HCT116 (cell line): ENCODE measurements at regions not wholly inside any gene's neighbourhood (a gene's known extent, or its start where the extent isn't known, plus 50 kb on each side); places are given as distances from the start of the nearest gene placed in this dataset.

ENCODE experiments used
- ATAC-seq: fragments of 200-7000 bp; cut with Tn5 transposase; 2 replicates; pipeline ENCODE4 v1.9.1; 2020; ENCODE audit warnings: mild to moderate bottlenecking, moderate library complexity
- BruUV-seq: library from RNA; stranded (reverse); fragments of 400-500 nt; replicated peaks from 2 replicates; lab custom pipeline; 2021; lab: Mats Ljungman, UMichigan
- CTCF ChIA-PET: fragments of 300-600 bp; sonication (Branson Sonifier 250); formaldehyde crosslinking; loops from one replicate; lab custom pipeline; 2021; ENCODE audit warnings: antibody characterized with exemption; lab: Charles Lee
- POLR2A ChIA-PET: fragments of 300-600, 350-600 bp; sonication (Branson Sonifier 250); formaldehyde crosslinking; loops from one replicate; lab custom pipeline; 2021; ENCODE audit warnings: antibody characterized with exemption; lab: Charles Lee
- RAD21 ChIA-PET, 2 experiments: fragments of 300-600 bp; sonication (Branson Sonifier 250); formaldehyde crosslinking; loops; one replicate each; lab custom pipeline; 2023; ENCODE audit warnings: low total read pairs in 2 of 2; ENCODE audit not compliant: uncharacterized antibody in 2 of 2, unreplicated experiment in 2 of 2, low non-redundant PET in 1 of 2; lab: Charles Lee
- DNase-seq: peaks from one replicate; pipeline ENCODE4 v3.0.0-alpha.2; 2010; ENCODE audit warnings: low read depth, low spot score
- H2AFZ ChIP-seq: fragments of 200-600 bp; shearing (Covaris generic), sonication (generic); 2 replicates; pipeline ENCODE4 v1.6.1; 2017; ENCODE audit warnings: low read depth, mixed run types, mixed read lengths, antibody characterized with exemption, low read length; ENCODE audit not compliant: poor library complexity, severe bottlenecking
- H3K27ac ChIP-seq: 2 replicates; pipeline ENCODE4 v1.5.1; 2012; ENCODE audit warnings: low read depth, low read length
- H3K27me3 ChIP-seq: fragments of 200-600 bp; sonication (generic); 2 replicates; pipeline ENCODE4 v1.6.1; 2016; ENCODE audit warnings: mixed run types, low read length, mixed read lengths; ENCODE audit not compliant: insufficient read depth
- H3K36me3 ChIP-seq, 2 experiments: fragments of 200-500 bp in 1 of 2; fragments of 200-600 bp in 1 of 2; sonication (Bioruptor generic) in 1 of 2; sonication (generic) in 1 of 2; 2 replicates each; pipeline versions ENCODE4 v1.5.1 to v1.6.1; 2014 to 2016; ENCODE audit warnings: low read length in 2 of 2, inconsistent platforms in 1 of 2, mixed read lengths in 1 of 2, mixed run types in 1 of 2; ENCODE audit not compliant: insufficient read depth in 2 of 2, control insufficient read depth in 1 of 2
- H3K4me1 ChIP-seq, 2 experiments: fragments of 200-600 bp in 1 of 2; sonication (generic) in 1 of 2; 2 replicates each; pipeline versions ENCODE4 v1.5.1 to v1.6.1; 2012 to 2017; ENCODE audit warnings: low read length in 2 of 2, inconsistent platforms in 1 of 2, mild to moderate bottlenecking in 1 of 2, mixed read lengths in 1 of 2, mixed run types in 1 of 2, moderate library complexity in 1 of 2; ENCODE audit not compliant: insufficient read depth in 2 of 2, control insufficient read depth in 1 of 2
- H3K4me2 ChIP-seq: fragments of 200-600 bp; sonication (generic); 2 replicates; pipeline ENCODE4 v1.6.1; 2017; ENCODE audit warnings: mixed run types, low read length, mixed read lengths
- H3K4me3 ChIP-seq, 2 experiments: fragments of 200-600 bp in 1 of 2; sonication (generic) in 1 of 2; replicated peaks in 1 of 2; 2 replicates each; pipeline ENCODE4 v1.5.1; 2011 to 2016; ENCODE audit warnings: low read length in 2 of 2, control low read depth in 1 of 2, low read depth in 1 of 2, mild to moderate bottlenecking in 1 of 2, mixed read lengths in 1 of 2, mixed run types in 1 of 2
- H3K79me2 ChIP-seq: fragments of 200-600 bp; sonication (generic); 2 replicates; pipeline ENCODE4 v1.6.1; 2017; ENCODE audit warnings: mild to moderate bottlenecking, mixed run types, low read length, moderate library complexity, mixed read lengths; ENCODE audit not compliant: insufficient read depth
- H3K9ac ChIP-seq: fragments of 200-600 bp; sonication (generic); 2 replicates; pipeline ENCODE4 v1.6.1; 2016; ENCODE audit warnings: low read length, mixed read lengths
- H3K9me2 ChIP-seq: fragments of 200-600 bp; sonication (generic), shearing (Covaris generic); 2 replicates; pipeline ENCODE4 v1.6.1; 2017; ENCODE audit warnings: mixed run types, mild to moderate bottlenecking, moderate library complexity; ENCODE audit not compliant: insufficient read depth
- H3K9me3 ChIP-seq, 2 experiments: fragments of 200-500 bp in 1 of 2; fragments of 200-600 bp in 1 of 2; sonication (Bioruptor generic) in 1 of 2; sonication (generic) in 1 of 2; 2 replicates each; pipeline ENCODE4 v1.6.1; 2014 to 2017; ENCODE audit warnings: low read length in 2 of 2, mixed read lengths in 2 of 2, inconsistent platforms in 1 of 2, low read depth in 1 of 2, mild to moderate bottlenecking in 1 of 2, mixed run types in 1 of 2, moderate library complexity in 1 of 2; ENCODE audit not compliant: control insufficient read depth in 1 of 2, insufficient read depth in 1 of 2
- H4K20me1 ChIP-seq: fragments of 200-600 bp; sonication (generic), shearing (Covaris generic); 2 replicates; pipeline ENCODE4 v1.6.1; 2017; ENCODE audit warnings: mixed run types, mild to moderate bottlenecking, moderate library complexity; ENCODE audit not compliant: insufficient read depth
- CBX3 ChIP-seq: IDR thresholded peaks from 2 replicates; pipeline ENCODE4 v1.6.1; 2012; ENCODE audit warnings: low read depth
- ELF1 ChIP-seq: IDR thresholded peaks from 2 replicates; pipeline ENCODE4 v1.6.1; 2012; ENCODE audit warnings: low read depth, borderline replicate concordance
- EZH2 ChIP-seq: fragments of 200-600 bp; sonication (generic); IDR thresholded peaks from 2 replicates; pipeline ENCODE4 v1.6.1; 2017; ENCODE audit warnings: antibody characterized with exemption, mixed run types
- POLR2AphosphoS5 ChIP-seq: IDR thresholded peaks from 2 replicates; pipeline ENCODE4 v1.6.1; 2011; ENCODE audit warnings: mild to moderate bottlenecking, low read depth, low read length, moderate library complexity
- SIN3A ChIP-seq: IDR thresholded peaks from 2 replicates; pipeline ENCODE4 v1.6.1; 2012; ENCODE audit warnings: low read depth
- SRF ChIP-seq: IDR thresholded peaks from 2 replicates; pipeline ENCODE4 v1.6.1; 2012; ENCODE audit warnings: low read depth
- TCF7L2 ChIP-seq: IDR thresholded peaks from 2 replicates; pipeline ENCODE4 v1.7.0; 2011; ENCODE audit warnings: borderline replicate concordance, inconsistent platforms; ENCODE audit not compliant: insufficient read depth, insufficient read length; ENCODE audit errors: extremely low read depth
- ZFX ChIP-seq: fragments of 450-650 bp; IDR thresholded peaks from 2 replicates; pipeline ENCODE4 v1.6.1; 2017
- ZNF274 ChIP-seq: fragments of 200-500 bp; sonication (Bioruptor generic); IDR thresholded peaks from 2 replicates; pipeline ENCODE4 v1.6.1; 2014; ENCODE audit warnings: mild to moderate bottlenecking, low read depth, low read length, inconsistent platforms
- intact Hi-C: fragments of 100-400 bp; cut with micrococcal nuclease; formaldehyde crosslinking; loops from 2 replicates; pipeline ENCODE4 v1.10.0; 2022
- TF ChIP-seq, protein P1 (sequence below), 3 experiments: fragments of 200-600 bp in 1 of 3; sonication (generic) in 1 of 3; IDR thresholded peaks in 2 of 3; conservative IDR thresholded peaks in 1 of 3; 2 replicates each; pipeline ENCODE4 v1.5.1; 2012 to 2017; ENCODE audit warnings: low read depth in 2 of 3, low read length in 2 of 3, antibody characterized with exemption in 1 of 3, borderline replicate concordance in 1 of 3, control low read depth in 1 of 3, mild to moderate bottlenecking in 1 of 3, mixed read lengths in 1 of 3, mixed run types in 1 of 3, moderate library complexity in 1 of 3; ENCODE audit not compliant: insufficient read depth in 1 of 3
- TF ChIP-seq, protein P2 (sequence below): IDR thresholded peaks from 2 replicates; pipeline ENCODE4 v1.6.1; 2012
- TF ChIP-seq, protein P3 (sequence below): IDR thresholded peaks from 2 replicates; pipeline ENCODE4 v1.6.1; 2012; ENCODE audit warnings: low read depth
- TF ChIP-seq, protein P4 (sequence below): IDR thresholded peaks from 2 replicates; pipeline ENCODE4 v1.6.1; 2011; ENCODE audit warnings: mild to moderate bottlenecking, low read length, moderate library complexity; ENCODE audit not compliant: insufficient replicate concordance; ENCODE audit errors: extremely low read depth

DNA sequence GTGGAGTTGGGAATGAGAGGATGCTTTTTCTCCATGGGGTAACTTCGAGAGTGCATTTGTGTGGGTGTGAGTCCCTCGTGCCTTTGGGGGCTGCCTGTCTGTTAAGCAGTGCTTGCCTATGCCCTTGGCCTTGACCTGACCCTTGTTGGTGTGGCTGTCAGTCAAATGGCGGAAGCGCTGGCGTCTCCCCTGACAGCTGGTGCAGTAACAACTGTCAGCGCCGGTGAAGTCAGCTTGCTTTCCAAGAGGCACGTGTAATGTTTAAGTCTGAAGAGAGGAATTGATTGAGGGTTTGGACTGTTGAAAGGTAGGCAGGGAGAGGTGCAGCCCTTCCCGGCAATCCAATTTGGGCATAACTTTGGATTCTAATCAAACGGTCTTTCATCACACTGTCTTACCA lies 211.3 kb downstream of the AACS start:
- Histone ChIP-seq H3K27me3 (peaks cover 7% of the 10 kb centered on the region; the same call in 1 of the 2 replicates), H3K4me3 (no peak overlapping the region), H3K9me3 (no peaks in the 10 kb centered on the region), H3K9me2 (no peaks in the 10 kb centered on the region), H4K20me1 (no peaks in the 10 kb centered on the region), H3K27ac (no peak overlapping the region), H2AFZ (no peak overlapping the region), H3K4me2 (no peak overlapping the region)
- ChIA-PET POLR2A (no interaction called here), CTCF (no interaction called here), RAD21 (no interaction called here)
- no peak for DNase-seq
- no TSS peak for BruUV-seq
- intact Hi-C loops = no loop called here
- no peak for TF ChIP-seq SIN3A
- TF ChIP-seq, protein P1, sequence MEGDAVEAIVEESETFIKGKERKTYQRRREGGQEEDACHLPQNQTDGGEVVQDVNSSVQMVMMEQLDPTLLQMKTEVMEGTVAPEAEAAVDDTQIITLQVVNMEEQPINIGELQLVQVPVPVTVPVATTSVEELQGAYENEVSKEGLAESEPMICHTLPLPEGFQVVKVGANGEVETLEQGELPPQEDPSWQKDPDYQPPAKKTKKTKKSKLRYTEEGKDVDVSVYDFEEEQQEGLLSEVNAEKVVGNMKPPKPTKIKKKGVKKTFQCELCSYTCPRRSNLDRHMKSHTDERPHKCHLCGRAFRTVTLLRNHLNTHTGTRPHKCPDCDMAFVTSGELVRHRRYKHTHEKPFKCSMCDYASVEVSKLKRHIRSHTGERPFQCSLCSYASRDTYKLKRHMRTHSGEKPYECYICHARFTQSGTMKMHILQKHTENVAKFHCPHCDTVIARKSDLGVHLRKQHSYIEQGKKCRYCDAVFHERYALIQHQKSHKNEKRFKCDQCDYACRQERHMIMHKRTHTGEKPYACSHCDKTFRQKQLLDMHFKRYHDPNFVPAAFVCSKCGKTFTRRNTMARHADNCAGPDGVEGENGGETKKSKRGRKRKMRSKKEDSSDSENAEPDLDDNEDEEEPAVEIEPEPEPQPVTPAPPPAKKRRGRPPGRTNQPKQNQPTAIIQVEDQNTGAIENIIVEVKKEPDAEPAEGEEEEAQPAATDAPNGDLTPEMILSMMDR (IDR thresholded peaks at IDR 0.05 in 2 of 3, conservative IDR thresholded peaks at IDR 0.05 in 1 of 3; ENCODE audit: borderline replicate concordance in 1 of 3, insufficient read depth in 1 of 3, low read depth in 2 of 3, low read length in 2 of 3) = no peak
- TF ChIP-seq, protein P2, sequence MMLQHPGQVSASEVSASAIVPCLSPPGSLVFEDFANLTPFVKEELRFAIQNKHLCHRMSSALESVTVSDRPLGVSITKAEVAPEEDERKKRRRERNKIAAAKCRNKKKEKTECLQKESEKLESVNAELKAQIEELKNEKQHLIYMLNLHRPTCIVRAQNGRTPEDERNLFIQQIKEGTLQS = no peak
- no peak for TF ChIP-seq ZFX
- TF ChIP-seq, protein P3, sequence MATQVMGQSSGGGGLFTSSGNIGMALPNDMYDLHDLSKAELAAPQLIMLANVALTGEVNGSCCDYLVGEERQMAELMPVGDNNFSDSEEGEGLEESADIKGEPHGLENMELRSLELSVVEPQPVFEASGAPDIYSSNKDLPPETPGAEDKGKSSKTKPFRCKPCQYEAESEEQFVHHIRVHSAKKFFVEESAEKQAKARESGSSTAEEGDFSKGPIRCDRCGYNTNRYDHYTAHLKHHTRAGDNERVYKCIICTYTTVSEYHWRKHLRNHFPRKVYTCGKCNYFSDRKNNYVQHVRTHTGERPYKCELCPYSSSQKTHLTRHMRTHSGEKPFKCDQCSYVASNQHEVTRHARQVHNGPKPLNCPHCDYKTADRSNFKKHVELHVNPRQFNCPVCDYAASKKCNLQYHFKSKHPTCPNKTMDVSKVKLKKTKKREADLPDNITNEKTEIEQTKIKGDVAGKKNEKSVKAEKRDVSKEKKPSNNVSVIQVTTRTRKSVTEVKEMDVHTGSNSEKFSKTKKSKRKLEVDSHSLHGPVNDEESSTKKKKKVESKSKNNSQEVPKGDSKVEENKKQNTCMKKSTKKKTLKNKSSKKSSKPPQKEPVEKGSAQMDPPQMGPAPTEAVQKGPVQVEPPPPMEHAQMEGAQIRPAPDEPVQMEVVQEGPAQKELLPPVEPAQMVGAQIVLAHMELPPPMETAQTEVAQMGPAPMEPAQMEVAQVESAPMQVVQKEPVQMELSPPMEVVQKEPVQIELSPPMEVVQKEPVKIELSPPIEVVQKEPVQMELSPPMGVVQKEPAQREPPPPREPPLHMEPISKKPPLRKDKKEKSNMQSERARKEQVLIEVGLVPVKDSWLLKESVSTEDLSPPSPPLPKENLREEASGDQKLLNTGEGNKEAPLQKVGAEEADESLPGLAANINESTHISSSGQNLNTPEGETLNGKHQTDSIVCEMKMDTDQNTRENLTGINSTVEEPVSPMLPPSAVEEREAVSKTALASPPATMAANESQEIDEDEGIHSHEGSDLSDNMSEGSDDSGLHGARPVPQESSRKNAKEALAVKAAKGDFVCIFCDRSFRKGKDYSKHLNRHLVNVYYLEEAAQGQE = no peak
- no peak for TF ChIP-seq SRF
- TF ChIP-seq, protein P4, sequence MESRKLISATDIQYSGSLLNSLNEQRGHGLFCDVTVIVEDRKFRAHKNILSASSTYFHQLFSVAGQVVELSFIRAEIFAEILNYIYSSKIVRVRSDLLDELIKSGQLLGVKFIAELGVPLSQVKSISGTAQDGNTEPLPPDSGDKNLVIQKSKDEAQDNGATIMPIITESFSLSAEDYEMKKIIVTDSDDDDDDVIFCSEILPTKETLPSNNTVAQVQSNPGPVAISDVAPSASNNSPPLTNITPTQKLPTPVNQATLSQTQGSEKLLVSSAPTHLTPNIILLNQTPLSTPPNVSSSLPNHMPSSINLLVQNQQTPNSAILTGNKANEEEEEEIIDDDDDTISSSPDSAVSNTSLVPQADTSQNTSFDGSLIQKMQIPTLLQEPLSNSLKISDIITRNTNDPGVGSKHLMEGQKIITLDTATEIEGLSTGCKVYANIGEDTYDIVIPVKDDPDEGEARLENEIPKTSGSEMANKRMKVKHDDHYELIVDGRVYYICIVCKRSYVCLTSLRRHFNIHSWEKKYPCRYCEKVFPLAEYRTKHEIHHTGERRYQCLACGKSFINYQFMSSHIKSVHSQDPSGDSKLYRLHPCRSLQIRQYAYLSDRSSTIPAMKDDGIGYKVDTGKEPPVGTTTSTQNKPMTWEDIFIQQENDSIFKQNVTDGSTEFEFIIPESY = no peak
- TF ChIP-seq CBX3 = no peak
- no peak for TF ChIP-seq ELF1
- no peak for TF ChIP-seq POLR2AphosphoS5
- no peak for TF ChIP-seq TCF7L2
- no peak for TF ChIP-seq ZNF274
- no peak for TF ChIP-seq EZH2
- TF ChIP-seq, all 23 proteins: peak for 0
- no peak for ATAC-seq
- Histone ChIP-seq H3K36me3 (no peaks in the 10 kb centered on the region), H3K9ac (no peak overlapping the region), H3K79me2 (no peaks in the 10 kb centered on the region), H3K4me1 (no peaks in the 10 kb centered on the region)
